Subcutaneous abdominal adipose tissue (tissue), 5 donors: ENCODE measurements at regions not wholly inside any gene's neighbourhood (a gene's known extent, or its start where the extent isn't known, plus 50 kb on each side); places are given as distances from the start of the nearest gene placed in this dataset.

ENCODE experiments used
- H3K27ac ChIP-seq: one replicate; pipeline ENCODE4 v1.7.0; 2013; ENCODE audit warnings: low read depth, mild to moderate bottlenecking, inconsistent platforms, low read length, moderate library complexity
- H3K27me3 ChIP-seq, 5 donors: one replicate each; pipeline ENCODE4 v1.7.0; 2013; ENCODE audit warnings: low read length in 5 of 5, inconsistent platforms in 1 of 5; ENCODE audit not compliant: control insufficient read depth in 5 of 5, insufficient read depth in 4 of 5
- H3K36me3 ChIP-seq, 5 donors: one replicate each; pipeline ENCODE4 v1.7.0; 2013; ENCODE audit warnings: low read length in 5 of 5; ENCODE audit not compliant: control insufficient read depth in 5 of 5, insufficient read depth in 5 of 5
- H3K4me1 ChIP-seq, 5 donors: one replicate each; pipeline ENCODE4 v1.7.0; 2013; ENCODE audit warnings: low read length in 5 of 5, mild to moderate bottlenecking in 3 of 5, moderate library complexity in 1 of 5; ENCODE audit not compliant: control insufficient read depth in 5 of 5, insufficient read depth in 5 of 5
- H3K4me3 ChIP-seq, 5 donors: one replicate each; pipeline ENCODE4 v1.7.0; 2013; ENCODE audit warnings: low read length in 5 of 5, low read depth in 1 of 5
- H3K9ac ChIP-seq, 5 donors: one replicate each; pipeline ENCODE4 v1.7.0; 2013; ENCODE audit warnings: low read length in 5 of 5, mild to moderate bottlenecking in 4 of 5, moderate library complexity in 3 of 5
- H3K9me3 ChIP-seq, 5 donors: one replicate each; pipeline ENCODE4 v1.7.0; 2013; ENCODE audit warnings: low read length in 5 of 5; ENCODE audit not compliant: control insufficient read depth in 5 of 5
- donor health status: healthy.
- donor health status: healthy.
- donor health status: healthy.
- donor health status: healthy.
- donor health status: healthy.

DNA sequence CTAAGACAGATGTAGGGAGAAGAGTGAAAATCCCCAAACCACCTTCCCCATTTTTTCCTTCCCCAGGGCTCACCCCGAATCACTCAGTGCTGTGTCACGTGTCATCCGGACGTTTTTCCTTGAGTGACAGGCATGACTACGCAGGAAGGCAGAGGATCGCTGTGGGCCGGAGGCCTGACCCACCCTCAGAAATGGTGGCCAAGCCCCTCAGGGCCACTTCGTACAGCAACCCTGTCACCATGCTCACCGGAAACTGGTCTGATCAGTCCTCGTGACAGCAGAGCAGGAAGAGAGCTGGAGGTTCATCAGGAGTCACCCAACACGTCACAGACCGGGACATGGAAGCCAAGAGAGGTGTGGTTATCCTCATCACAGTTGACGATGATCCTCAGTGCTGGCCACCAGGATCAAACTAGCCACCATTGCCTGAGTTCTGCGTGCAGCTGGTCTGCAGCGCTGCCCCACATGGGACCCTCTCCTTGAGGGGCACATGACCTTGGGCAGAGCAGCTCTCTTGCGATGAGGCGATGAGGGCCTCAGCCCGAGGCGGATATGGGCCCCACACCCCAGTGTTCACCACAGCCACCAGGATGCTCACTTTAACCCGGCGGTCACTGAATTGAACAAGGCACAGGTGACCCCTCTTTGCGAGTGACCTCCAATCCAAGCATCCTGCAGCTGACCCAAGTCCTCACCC is 99.3 kb upstream of the INSIG1 start:
- Histone ChIP-seq H3K27me3 (no peaks in the 10 kb centered on the region), H3K27ac (no peak overlapping the region), H3K36me3 (no peaks in the 10 kb centered on the region), H3K4me3 (no peak overlapping the region), H3K9me3 (peaks cover 0 to 16% (median 8%) of the 10 kb centered on the region in 5 donors), H3K4me1 (no peaks in the 10 kb centered on the region), H3K9ac (no peak overlapping the region)

GRCh38 chr7:155198901-155199845 is 98.5 kb upstream of the INSIG1 start:
- no peaks in the 10 kb centered on the region for H3K36me3 ChIP-seq
- no peak overlapping the region for H3K9ac ChIP-seq
- H3K27ac ChIP-seq = no peak overlapping the region
- H3K9me3 ChIP-seq = peaks cover 0 to 16% (median 8%) of the 10 kb centered on the region in 5 donors
- no peaks in the 10 kb centered on the region for H3K4me1 ChIP-seq
- H3K4me3 ChIP-seq = no peak overlapping the region
- no peaks in the 10 kb centered on the region for H3K27me3 ChIP-seq

GRCh38 chr7:155201325-155202087 is 96.2 kb upstream of the INSIG1 start:
- H3K9me3 ChIP-seq = peaks cover 0 to 7% (median 6%) of the 10 kb centered on the region in 5 donors
- no peak overlapping the region for H3K9ac ChIP-seq
- H3K36me3 ChIP-seq = no peaks in the 10 kb centered on the region
- H3K4me3 ChIP-seq = no peak overlapping the region
- peaks cover 0 to 12% (median 6%) of the 10 kb centered on the region in 5 donors for H3K4me1 ChIP-seq
- peaks cover 0 to under 1% (median 0%) of the 10 kb centered on the region in 5 donors for H3K27me3 ChIP-seq
- H3K27ac ChIP-seq = no peak overlapping the region

DNA sequence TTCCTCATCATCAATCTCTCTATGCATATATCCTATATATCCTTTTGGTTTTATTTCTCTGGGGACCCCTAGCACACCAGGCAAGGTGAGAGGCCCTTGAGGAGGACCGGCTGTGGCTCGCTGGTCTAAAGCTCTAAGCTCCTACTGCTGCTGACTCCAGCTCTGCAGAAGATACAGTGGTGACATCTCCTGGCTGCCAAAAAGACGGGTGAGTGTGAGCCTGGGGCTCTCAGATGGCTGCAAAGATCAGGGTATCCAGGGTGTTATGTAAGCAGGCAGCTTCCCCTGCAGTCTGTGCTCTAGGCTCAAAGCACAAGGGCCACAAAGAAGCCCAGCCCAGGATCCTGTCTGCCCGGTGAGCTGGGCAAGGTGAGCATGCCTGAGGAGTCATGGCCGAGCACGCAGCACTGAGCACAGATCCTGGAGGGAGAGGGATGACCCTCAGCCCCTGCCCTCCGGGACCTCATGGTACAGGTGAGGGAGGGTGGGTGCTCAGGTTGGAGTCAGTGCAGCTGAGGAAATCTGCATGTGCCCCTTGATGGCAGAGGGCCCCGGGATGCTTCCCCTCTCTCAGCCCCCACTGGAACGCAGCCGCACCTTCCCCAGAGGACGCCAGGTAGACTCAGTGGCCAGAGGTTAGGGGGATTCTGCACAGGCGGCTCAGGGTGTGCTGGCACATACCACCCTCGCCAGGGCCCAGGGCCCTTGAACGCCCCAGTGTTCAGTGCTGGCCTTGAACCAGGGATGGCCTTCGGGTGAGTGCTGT is 95.4 kb upstream of the INSIG1 start:
- H3K4me1 ChIP-seq = peaks cover 0 to 19% (median 11%) of the 10 kb centered on the region in 5 donors
- H3K9ac ChIP-seq = no peak overlapping the region
- H3K27ac ChIP-seq = no peak overlapping the region
- no peaks in the 10 kb centered on the region for H3K36me3 ChIP-seq
- no peak overlapping the region for H3K4me3 ChIP-seq
- H3K9me3 ChIP-seq = no peaks in the 10 kb centered on the region
- peaks cover 0 to 3% (median 0%) of the 10 kb centered on the region in 5 donors for H3K27me3 ChIP-seq

- no peaks in the 10 kb centered on the region for H3K36me3 ChIP-seq
- H3K4me3 ChIP-seq = no peak overlapping the region
- no peaks in the 10 kb centered on the region for H3K9me3 ChIP-seq
- peaks cover 0 to 24% (median 14%) of the 10 kb centered on the region in 5 donors for H3K4me1 ChIP-seq
- H3K27me3 ChIP-seq = peaks cover 0 to 3% (median 0%) of the 10 kb centered on the region in 5 donors
- H3K9ac ChIP-seq = no peak overlapping the region
- no peak overlapping the region for H3K27ac ChIP-seq
Measured at GRCh38 chr7:155203059-155203881, 94.4 kb upstream of the INSIG1 start.

DNA sequence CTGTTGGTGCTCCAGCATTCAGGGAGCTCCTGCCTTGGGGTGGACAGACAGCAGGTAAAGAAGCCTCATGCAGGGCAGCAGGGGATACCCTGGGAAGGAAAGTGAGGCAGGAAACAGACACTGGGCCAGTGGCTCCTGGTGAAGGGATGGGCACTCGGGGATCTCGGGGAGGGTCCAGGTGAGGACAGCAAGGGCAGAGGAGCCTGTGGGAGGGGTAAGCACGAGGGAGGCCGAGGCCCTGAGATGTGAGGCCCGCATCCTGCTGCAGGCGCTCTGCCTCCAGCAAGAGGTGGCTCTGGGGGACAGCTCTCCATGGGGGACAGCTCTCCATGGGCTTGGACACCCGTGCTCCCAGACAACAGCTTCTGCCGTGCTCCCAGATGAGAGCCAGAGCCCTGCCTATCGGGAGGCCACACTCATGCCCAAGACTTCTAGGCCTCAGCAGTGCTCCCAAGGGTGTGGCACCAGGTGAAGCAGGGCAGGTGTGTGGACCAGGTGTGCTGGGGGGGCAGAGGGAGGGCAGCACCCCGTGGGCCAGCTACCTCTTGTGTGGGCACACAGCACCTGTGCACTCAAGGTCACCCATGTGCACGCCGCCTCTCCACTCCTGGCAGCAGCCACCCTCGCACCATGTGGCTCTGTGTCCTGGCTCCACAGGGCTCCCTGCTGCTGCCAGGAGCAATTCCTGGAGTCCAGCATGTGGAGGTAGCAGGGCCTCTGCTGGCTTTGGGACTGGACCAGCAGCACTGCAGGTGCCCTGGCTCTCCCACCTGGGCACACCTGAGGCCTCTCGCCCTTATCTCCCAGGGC is 93.6 kb upstream of the INSIG1 start:
- Histone ChIP-seq H3K27me3 (peaks cover 0 to 7% (median 0%) of the 10 kb centered on the region in 5 donors), H3K4me1 (peaks cover 0 to 26% (median 17%) of the 10 kb centered on the region in 5 donors), H3K9me3 (peaks cover 0 to 2% (median 0%) of the 10 kb centered on the region in 5 donors), H3K4me3 (no peak overlapping the region), H3K9ac (no peak overlapping the region), H3K36me3 (no peaks in the 10 kb centered on the region), H3K27ac (no peak overlapping the region)

- peak overlapping the region in 4 of 5 donors; percentile 58 to 82 (median 74) for H3K4me3 ChIP-seq
- peak overlapping the region; percentile 87 for H3K27ac ChIP-seq
- H3K27me3 ChIP-seq = peaks cover 0 to 7% (median 0%) of the 10 kb centered on the region in 5 donors
- no peaks in the 10 kb centered on the region for H3K36me3 ChIP-seq
- peak overlapping the region in 1 of 5 donors; percentile 98 for H3K9ac ChIP-seq
- H3K4me1 ChIP-seq = peaks cover 0 to 34% (median 19%) of the 10 kb centered on the region in 5 donors
- peaks cover 0 to 2% (median 0%) of the 10 kb centered on the region in 5 donors for H3K9me3 ChIP-seq
Measured at GRCh38 chr7:155204744-155205367, 92.8 kb upstream of the INSIG1 start.
